Testis (tissue), 2 donors: ENCODE measurements at regions not wholly inside any gene's neighbourhood (a gene's known extent, or its start where the extent isn't known, plus 50 kb on each side); places are given as distances from the start of the nearest gene placed in this dataset.

Source experiments
- POLR2A ChIP-seq: fragments of 450-650 bp; IDR thresholded peaks from one replicate; pipeline ENCODE4 v1.6.1; 2017; ENCODE audit warnings: antibody characterized with exemption, mild to moderate bottlenecking, moderate library complexity
- TF ChIP-seq, protein P1 (sequence below), 3 experiments: fragments of 450-650 bp in 2 of 3; fragments of 200-600 bp in 1 of 3; sonication (generic) in 1 of 3; IDR thresholded peaks; one replicate each; pipeline ENCODE4 v1.5.1; 2016 to 2019; ENCODE audit warnings: antibody characterized with exemption in 3 of 3, mild to moderate bottlenecking in 2 of 3, moderate library complexity in 1 of 3

DNA sequence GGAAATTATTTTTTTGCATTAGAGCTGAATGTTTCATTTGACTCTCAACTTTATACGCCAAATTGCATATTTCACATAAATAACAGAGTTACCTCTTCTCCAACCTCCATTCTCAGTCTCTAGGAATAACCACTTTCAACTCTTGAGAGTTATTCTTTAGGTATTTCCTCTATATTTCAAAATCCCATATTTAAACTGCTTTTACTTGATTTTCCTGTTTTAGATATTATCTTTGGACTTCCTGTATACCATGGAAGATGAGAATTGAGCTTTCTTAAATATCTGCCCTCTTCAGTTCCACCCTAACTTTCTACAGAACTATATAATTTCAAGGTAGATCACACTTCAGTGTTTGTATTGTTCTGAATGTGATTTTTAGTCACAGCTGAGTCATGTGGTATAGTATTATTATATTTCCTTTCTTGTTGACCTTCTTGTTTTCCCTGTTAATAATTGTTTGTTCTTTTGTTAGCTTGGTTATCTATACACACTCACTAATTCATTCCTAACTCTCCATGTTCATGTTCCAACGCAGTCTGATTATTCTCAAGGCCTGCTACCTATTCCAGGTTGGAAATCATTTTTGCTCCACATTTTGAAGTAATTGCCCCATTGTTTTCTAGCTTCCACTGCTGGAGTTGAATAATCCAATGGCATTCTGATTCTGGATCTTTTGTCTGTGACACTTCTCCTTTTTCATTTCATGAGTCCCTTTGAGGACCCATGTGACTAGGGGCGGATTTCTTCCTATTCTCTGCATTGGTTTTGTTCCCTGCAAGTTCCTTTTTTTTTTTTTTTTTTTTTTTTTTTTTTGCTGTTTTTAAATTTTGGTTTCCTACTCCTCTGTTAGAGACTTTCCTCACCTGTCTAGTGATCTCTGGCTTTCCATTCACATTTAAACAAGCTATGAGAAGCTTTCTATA, 156.8 kb upstream of the RBMS1 start:
- TF ChIP-seq, protein P1, sequence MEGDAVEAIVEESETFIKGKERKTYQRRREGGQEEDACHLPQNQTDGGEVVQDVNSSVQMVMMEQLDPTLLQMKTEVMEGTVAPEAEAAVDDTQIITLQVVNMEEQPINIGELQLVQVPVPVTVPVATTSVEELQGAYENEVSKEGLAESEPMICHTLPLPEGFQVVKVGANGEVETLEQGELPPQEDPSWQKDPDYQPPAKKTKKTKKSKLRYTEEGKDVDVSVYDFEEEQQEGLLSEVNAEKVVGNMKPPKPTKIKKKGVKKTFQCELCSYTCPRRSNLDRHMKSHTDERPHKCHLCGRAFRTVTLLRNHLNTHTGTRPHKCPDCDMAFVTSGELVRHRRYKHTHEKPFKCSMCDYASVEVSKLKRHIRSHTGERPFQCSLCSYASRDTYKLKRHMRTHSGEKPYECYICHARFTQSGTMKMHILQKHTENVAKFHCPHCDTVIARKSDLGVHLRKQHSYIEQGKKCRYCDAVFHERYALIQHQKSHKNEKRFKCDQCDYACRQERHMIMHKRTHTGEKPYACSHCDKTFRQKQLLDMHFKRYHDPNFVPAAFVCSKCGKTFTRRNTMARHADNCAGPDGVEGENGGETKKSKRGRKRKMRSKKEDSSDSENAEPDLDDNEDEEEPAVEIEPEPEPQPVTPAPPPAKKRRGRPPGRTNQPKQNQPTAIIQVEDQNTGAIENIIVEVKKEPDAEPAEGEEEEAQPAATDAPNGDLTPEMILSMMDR (IDR thresholded peaks at IDR 0.05) = no peak
- no peak for TF ChIP-seq POLR2A
